ES-I3 (cell line): ENCODE measurements at regions not wholly inside any gene's neighbourhood (a gene's known extent, or its start where the extent isn't known, plus 50 kb on each side); places are given as distances from the start of the nearest gene placed in this dataset.
"Not testable (repeated sequence)": the region's sequence is repeated elsewhere in the genome, so short reads cannot be mapped to it uniquely, and the experiment has no call there.

ENCODE experiments used
- H3K36me3 ChIP-seq: 2 replicates; pipeline ENCODE4 v1.6.1; 2013; ENCODE audit warnings: mild to moderate bottlenecking, low read length, control low read depth, moderate library complexity; ENCODE audit not compliant: insufficient read depth
- H3K4me1 ChIP-seq: 2 replicates; pipeline ENCODE4 v1.6.1; 2013; ENCODE audit warnings: mild to moderate bottlenecking, control low read depth, low read length; ENCODE audit not compliant: insufficient read depth
- H3K9ac ChIP-seq: 2 replicates; pipeline ENCODE4 v1.6.1; 2013; ENCODE audit warnings: low read depth, mild to moderate bottlenecking, low read length, moderate library complexity
- H3K9me3 ChIP-seq: 2 replicates; pipeline ENCODE4 v1.6.1; 2013; ENCODE audit warnings: mild to moderate bottlenecking, low read length, moderate library complexity; ENCODE audit not compliant: control insufficient read depth, insufficient read depth

DNA sequence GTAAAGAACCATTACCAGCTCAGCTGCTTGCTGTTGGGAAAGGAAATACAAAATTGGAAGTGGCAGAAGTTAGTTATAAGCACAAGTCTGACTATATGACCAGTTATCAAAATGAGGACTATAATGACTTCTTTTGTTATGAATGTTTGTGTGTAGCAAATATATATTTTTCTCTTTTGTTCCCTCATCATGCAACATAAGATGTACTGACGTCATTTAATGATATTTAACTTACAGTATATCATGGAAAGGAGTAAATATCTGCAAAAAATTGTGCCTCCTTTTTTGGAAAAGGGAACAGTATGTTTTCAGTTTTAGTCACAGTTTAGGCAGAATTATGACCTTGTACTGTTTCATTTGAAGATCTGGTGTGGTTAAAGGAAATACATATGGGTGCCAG is 356.3 kb upstream of the SLITRK5 start:
- H3K4me1 ChIP-seq = no peaks in the 10 kb centered on the region
- no peaks in the 10 kb centered on the region for H3K9me3 ChIP-seq
- no peak overlapping the region for H3K9ac ChIP-seq
- no peaks in the 10 kb centered on the region for H3K36me3 ChIP-seq

DNA sequence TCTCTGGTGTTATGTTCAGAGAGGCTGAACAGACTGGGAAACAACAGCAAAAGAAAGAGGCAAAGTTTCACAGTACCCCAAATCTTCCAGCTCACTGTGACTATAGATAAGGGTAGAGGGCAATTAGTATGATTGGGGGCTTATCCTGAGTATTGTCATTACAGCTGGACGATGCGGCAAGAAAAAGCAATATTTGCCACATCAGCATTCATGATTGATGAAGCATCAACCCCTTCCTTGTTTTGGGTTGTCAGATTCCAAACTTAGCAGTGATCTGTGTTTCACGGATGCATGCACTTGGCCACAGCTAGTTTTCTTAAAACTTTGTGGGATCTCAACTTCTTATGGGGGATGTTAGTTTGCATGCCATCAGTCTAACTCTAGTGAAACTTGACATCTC is 348.8 kb upstream of the SLITRK5 start:
- Histone ChIP-seq H3K9me3 (no peaks in the 10 kb centered on the region), H3K9ac (no peak overlapping the region), H3K36me3 (no peaks in the 10 kb centered on the region), H3K4me1 (no peaks in the 10 kb centered on the region)

DNA sequence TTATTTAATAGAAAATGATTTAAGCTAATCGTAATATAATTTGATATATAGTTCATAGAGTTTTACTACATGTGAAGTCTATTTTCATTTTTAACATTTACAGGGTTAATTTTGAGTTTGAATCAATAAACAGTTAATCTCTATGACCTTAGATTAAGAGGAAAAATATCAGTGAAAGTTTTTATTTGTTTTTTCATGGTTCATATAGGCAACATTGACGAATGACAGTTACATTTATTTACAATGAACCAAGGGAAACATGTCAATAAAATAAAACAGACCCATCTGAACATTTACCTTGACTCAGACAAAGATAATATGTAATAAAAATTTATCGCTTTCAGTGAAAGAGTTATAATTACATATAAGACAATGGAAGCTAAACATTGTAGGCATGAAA is 346.6 kb upstream of the SLITRK5 start:
- no peak overlapping the region for H3K9ac ChIP-seq
- H3K36me3 ChIP-seq = no peaks in the 10 kb centered on the region
- H3K4me1 ChIP-seq = no peaks in the 10 kb centered on the region
- no peaks in the 10 kb centered on the region for H3K9me3 ChIP-seq

DNA sequence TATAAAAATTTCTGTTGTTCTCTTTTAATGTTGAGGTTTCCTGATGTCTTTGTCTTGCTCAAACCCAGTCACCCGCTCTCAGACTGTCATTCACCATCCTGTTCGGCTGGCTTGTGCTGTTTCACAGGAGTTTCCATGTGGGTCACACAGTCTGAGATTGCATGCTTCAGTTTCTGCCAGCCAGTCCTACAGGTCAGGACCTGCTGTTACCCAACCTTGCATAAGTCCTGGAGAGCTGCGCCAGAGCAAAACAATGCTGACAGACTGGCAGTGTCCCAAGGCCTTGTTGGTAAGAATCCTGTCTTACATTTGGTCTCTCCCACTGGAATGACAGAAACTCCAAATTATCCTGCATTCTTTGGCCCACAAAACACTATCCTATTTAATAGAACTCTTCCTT is 340.0 kb upstream of the SLITRK5 start:
- no peaks in the 10 kb centered on the region for H3K36me3 ChIP-seq
- H3K4me1 ChIP-seq = no peaks in the 10 kb centered on the region
- H3K9ac ChIP-seq = no peak overlapping the region
- no peaks in the 10 kb centered on the region for H3K9me3 ChIP-seq

DNA sequence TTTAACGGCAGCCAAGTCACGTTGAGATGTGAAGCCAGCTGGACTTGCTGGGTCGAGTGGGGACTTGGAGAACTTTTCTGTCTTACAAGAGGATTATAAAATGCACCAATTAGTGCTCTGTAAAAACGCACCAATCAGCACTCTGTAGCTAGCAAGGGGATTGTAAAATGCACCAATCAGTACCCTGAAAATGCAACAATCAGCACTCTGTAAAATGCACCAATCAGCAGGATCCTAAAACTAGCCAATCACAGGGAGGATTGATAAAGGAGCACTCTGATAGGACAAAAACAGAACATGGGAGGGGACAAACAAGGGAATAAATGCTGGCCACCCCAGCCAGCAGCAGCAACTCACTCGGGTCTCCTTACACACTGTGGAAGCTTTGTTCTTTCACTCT is 337.6 kb upstream of the SLITRK5 start:
- Histone ChIP-seq H3K4me1 (no peaks in the 10 kb centered on the region), H3K36me3 (no peaks in the 10 kb centered on the region), H3K9ac (no peak overlapping the region), H3K9me3 (no peaks in the 10 kb centered on the region)

DNA sequence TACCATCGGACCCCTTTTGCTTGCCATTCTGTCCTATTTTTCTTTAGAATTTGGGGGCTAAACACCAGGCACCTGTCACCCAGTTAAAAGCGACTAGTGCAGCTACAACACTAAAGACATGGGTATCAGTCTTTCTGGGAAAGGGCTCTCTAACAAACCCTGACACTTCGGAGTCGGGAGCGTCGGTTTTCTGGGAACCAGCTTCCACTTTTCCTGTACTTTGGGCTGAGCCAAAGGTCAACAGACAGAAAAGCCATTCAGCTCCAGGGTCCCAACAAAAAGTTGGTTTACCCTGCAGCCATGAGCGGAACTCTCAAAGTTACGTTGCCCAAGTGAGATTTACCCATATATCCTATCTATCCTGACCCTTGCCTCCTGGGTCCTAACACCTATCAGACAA is 337.0 kb upstream of the SLITRK5 start:
- no peaks in the 10 kb centered on the region for H3K36me3 ChIP-seq
- no peaks in the 10 kb centered on the region for H3K9me3 ChIP-seq
- H3K4me1 ChIP-seq = no peaks in the 10 kb centered on the region
- no peak overlapping the region for H3K9ac ChIP-seq

DNA sequence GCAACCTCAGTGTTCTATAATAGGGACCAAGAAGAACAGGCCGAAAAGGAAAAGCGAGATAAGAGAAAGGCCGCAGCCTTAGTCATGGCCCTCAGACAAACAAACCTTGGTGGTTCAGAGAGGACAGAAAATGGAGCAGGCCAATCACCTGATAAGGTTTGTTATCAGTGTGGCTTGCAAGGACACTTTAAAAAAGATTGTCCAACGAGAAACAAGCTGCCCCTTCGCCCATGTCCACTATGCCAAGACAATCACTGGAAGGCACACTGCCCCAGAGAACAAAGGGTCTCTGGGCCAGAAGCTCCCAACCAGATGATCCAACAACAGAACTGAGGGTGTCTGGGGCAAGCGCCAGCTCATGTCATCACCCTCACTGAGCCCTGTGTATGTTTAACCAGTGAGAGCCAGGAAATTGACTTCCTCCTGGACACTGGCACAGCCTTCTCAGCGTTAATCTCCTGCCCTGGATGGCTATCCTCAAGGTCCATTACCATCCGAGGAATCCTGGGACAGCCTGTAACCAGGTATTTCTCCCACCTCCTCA is 334.8 kb upstream of the SLITRK5 start:
- H3K9ac ChIP-seq, H3K36me3 ChIP-seq, H3K4me1 ChIP-seq, H3K9me3 ChIP-seq: not testable (repeated sequence)

DNA sequence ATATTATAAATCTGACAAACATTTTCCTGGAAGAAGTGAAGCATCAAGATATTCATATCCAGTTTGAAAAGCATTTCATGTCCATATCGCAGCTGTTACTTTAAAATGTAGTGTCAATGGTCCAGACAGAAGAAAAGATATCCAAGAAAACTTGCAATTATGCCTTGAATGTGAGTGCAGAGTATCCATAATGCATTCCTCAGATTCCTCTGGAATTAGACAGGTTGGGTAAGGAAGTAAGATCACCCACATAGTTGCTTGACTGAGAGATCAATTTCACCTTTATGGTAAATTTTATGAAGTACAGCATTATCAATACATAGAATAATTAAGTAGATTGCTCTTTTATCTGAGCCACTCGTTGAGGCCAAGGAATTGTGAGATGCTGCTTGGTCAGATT is 327.0 kb upstream of the SLITRK5 start:
- no peak overlapping the region for H3K9ac ChIP-seq
- no peaks in the 10 kb centered on the region for H3K36me3 ChIP-seq
- H3K9me3 ChIP-seq = no peaks in the 10 kb centered on the region
- H3K4me1 ChIP-seq = no peaks in the 10 kb centered on the region

DNA sequence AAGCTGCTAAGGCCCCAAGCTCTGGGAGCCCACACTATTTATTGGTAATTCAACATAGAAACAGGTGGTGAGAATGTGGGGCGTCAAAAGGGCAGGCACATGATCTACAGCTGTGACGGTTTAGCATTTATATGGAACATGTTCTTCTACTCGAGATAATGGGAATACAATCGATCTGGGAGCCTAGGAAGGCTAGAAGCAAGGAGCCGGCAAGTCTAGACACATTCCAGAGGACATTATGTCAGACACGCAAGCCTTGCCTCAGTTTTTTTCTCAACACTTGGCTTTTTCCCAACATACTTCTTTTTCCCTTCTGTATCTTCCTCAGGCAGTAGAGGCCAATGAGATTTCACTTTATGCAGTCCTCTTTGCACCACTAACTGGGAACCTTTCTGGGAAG is 315.7 kb upstream of the SLITRK5 start:
- Histone ChIP-seq H3K9me3 (peaks cover 6% of the 10 kb centered on the region; the same call in 1 of the 2 replicates), H3K36me3 (no peaks in the 10 kb centered on the region), H3K9ac (no peak overlapping the region), H3K4me1 (peaks cover 5% of the 10 kb centered on the region; the same call in 1 of the 2 replicates)

DNA sequence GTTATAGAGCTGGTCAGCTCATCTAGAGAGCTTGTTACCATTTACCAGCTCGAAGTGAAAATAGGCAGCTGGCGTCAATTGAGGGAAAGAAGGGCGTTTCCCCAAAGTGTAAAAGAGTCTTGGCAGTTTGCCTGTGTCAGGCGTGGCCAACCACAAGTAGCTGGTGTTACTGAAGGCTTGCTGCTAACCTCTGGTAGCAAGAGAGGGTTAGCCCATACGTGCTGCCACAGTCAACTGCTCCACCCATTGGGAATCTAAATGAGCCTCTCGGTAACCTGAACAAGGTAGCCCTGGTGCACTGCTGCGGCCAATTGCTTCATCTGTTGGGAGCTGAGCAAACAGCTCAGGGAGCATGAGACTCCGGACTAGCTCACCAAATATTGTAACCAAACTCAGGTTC is 314.9 kb upstream of the SLITRK5 start:
- H3K4me1 ChIP-seq = peaks cover 5% of the 10 kb centered on the region; the same call in 1 of the 2 replicates
- peaks cover 6% of the 10 kb centered on the region; the same call in 1 of the 2 replicates for H3K9me3 ChIP-seq
- H3K9ac ChIP-seq = no peak overlapping the region
- no peaks in the 10 kb centered on the region for H3K36me3 ChIP-seq

DNA sequence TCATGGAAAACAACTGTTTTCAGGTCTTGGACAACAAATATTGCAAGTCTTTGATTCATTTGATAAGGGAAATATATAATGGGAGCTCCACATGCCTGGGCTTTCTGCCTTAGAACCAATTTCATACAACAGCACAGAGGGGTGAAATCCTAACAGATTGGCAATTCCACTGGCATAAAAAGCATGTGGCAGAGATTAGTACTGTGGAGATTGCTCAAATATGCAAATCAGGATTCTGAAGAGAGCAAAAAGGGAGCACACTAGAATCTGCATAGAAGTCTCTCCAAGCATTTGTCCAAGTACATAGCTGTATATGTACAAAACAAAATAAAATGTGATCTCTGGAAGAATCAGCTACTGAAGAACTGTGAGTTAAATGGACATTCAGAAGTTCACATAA is 312.9 kb upstream of the SLITRK5 start:
- H3K9ac ChIP-seq = no peak overlapping the region
- H3K4me1 ChIP-seq = peaks cover 4% of the 10 kb centered on the region; the same call in 1 of the 2 replicates
- no peaks in the 10 kb centered on the region for H3K36me3 ChIP-seq
- peaks cover 6% of the 10 kb centered on the region; the same call in 1 of the 2 replicates for H3K9me3 ChIP-seq

DNA sequence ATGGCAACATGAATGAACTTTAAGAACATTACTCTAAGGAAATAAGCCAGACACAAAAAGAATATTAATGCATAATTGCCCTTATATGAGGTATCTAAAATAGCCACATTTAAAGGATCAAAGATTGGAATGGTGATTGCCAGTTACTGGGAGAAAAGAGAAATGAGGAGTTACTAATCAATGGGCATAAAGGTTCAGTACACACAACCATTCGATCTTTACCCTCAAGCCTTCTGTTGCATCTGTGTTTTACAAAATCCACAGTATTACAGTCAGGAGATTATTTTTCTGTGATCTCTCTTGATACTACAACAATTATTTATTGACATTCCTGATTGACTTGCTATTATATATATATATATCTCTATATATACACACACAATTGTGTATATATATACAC is 310.0 kb upstream of the SLITRK5 start:
- no peaks in the 10 kb centered on the region for H3K4me1 ChIP-seq
- no peak overlapping the region for H3K9ac ChIP-seq
- no peaks in the 10 kb centered on the region for H3K36me3 ChIP-seq
- H3K9me3 ChIP-seq = no peaks in the 10 kb centered on the region

DNA sequence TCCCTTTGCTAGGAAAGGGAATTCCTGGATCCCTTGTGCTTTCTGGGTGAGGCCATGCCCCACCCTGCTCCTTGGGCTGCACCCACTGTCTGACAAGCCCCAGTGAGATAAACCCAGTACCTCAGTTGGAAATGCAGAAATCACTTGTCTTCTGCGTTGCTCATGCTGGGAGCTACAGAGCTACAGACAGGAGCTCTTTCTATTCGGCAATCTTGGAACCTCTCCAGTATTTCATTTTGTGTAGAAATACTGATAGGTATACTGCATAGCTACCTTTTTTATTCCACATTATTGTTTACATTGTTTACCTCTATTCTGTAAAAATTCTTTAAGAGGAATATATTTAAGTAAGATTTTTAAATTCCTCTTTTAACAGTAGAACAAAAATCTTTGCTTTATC is 302.5 kb upstream of the SLITRK5 start:
- H3K36me3 ChIP-seq = no peaks in the 10 kb centered on the region
- H3K9ac ChIP-seq = no peak overlapping the region
- no peaks in the 10 kb centered on the region for H3K9me3 ChIP-seq
- no peaks in the 10 kb centered on the region for H3K4me1 ChIP-seq

DNA sequence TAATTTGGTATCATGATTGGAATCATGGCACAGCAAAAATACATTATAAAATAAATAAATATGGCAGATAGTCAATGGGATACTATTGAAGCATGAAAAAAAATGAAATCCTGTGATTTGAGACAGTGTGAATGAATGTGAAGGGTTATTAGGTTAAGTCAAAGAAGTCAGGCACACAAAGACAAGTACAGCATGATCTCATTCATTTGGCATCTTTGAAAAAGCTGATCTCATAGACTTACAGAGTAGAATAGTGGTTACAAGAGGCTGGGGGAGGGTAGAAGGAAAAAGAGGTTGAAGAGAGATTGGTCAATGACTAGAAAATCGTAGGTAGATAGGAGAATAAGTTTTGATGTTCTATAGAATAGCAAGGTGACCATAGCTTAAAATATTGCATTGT is 295.1 kb upstream of the SLITRK5 start:
- Histone ChIP-seq H3K9me3 (no peaks in the 10 kb centered on the region), H3K9ac (no peak overlapping the region), H3K36me3 (no peaks in the 10 kb centered on the region), H3K4me1 (no peaks in the 10 kb centered on the region)

DNA sequence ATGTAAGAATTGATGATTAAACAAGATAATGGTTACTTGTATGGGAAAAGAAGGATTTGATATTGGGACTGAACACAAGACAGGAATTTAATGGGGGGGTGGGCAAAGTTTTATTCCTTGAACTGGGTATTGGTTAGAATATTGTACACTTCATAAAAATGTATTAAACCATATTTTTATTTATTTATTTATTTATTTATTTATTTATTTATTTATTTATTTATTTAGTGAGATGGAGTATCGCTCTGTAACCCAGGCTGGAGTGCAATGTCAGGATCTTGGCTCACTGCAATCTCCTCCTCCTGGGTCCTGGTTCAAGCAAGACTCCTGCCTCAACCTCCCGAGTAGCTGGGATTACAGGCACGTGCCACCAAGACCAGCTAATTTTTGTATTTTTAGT is 287.1 kb upstream of the SLITRK5 start:
- no peaks in the 10 kb centered on the region for H3K9me3 ChIP-seq
- H3K9ac ChIP-seq = no peak overlapping the region
- no peaks in the 10 kb centered on the region for H3K36me3 ChIP-seq
- H3K4me1 ChIP-seq = no peaks in the 10 kb centered on the region

DNA sequence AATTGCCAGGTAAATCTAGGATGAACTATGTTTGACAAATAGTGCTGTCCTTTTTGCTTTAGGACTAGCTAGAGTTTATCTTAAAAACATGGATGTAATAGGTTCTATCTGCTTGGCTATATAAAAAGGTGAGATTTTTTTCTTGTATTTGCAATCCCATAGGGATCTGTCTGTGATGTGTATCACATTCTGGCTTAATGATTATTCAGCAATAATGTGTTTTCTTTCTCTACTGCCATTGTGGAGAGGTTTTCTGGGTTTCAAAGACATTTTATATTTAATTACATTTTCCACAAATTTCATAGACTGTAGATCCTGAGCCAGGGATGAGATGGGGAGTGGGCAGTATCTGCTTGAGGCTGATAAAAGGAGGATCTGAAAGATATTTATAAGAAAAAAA is 277.8 kb upstream of the SLITRK5 start:
- Histone ChIP-seq H3K4me1 (no peaks in the 10 kb centered on the region), H3K9ac (no peak overlapping the region), H3K9me3 (no peaks in the 10 kb centered on the region), H3K36me3 (no peaks in the 10 kb centered on the region)
